IMR-90 (cell line): ENCODE measurements at regions not wholly inside any gene's neighbourhood (a gene's known extent, or its start where the extent isn't known, plus 50 kb on each side); places are given as distances from the start of the nearest gene placed in this dataset.
"Not testable (repeated sequence)": the region's sequence is repeated elsewhere in the genome, so short reads cannot be mapped to it uniquely, and the experiment has no call there.

Experiments
- ATAC-seq: fragments of 200-7000 bp; cut with Tn5 transposase; 2 replicates; pipeline ENCODE4 v1.9.1; 2020; ENCODE audit warnings: low read depth, mild to moderate bottlenecking, moderate library complexity
- BruUV-seq: library from RNA; stranded (reverse); fragments of 400-500 nt; replicated peaks from 2 replicates; lab custom pipeline; 2021; lab: Mats Ljungman, UMichigan
- CTCF ChIA-PET: fragments of 300-600 bp; formaldehyde crosslinking; extraction: SDS; loops from one replicate; lab custom pipeline; 2021; ENCODE audit warnings: antibody characterized with exemption; lab: Yijun Ruan, JAX
- POLR2A ChIA-PET: fragments of 300-600 bp; sonication (Branson Sonifier 250); formaldehyde crosslinking; loops from one replicate; lab custom pipeline; 2022; ENCODE audit warnings: antibody characterized with exemption; ENCODE audit not compliant: unreplicated experiment; lab: Charles Lee
- DNase-seq: peaks from one replicate; pipeline ENCODE4 v3.0.0; 2013
- H2AFZ ChIP-seq: replicated peaks from 2 replicates; pipeline ENCODE3; 2013; ENCODE audit warnings: low read length, mild to moderate bottlenecking; ENCODE audit not compliant: poor library complexity
- H2AK5ac ChIP-seq: 2 replicates; pipeline ENCODE4 v1.6.1; 2013; ENCODE audit warnings: low read depth, low read length, inconsistent platforms
- H2AK9ac ChIP-seq: replicated peaks from 2 replicates; pipeline ENCODE3; 2013; ENCODE audit warnings: mild to moderate bottlenecking, low read depth, low read length, moderate library complexity; ENCODE audit not compliant: poor library complexity
- H2BK120ac ChIP-seq: 2 replicates; pipeline ENCODE4 v1.6.1; 2013; ENCODE audit warnings: low read depth, low read length, inconsistent platforms
- H2BK15ac ChIP-seq: 3 replicates; pipeline ENCODE4 v1.6.1; 2013; ENCODE audit warnings: low read depth, low read length, inconsistent platforms
- H2BK20ac ChIP-seq: 2 replicates; pipeline ENCODE4 v1.6.1; 2013; ENCODE audit warnings: low read depth, mild to moderate bottlenecking, inconsistent platforms, low read length, moderate library complexity
- H2BK5ac ChIP-seq: 2 replicates; pipeline ENCODE4 v1.6.1; 2013; ENCODE audit warnings: mild to moderate bottlenecking, low read depth, low read length, inconsistent platforms; ENCODE audit not compliant: poor library complexity, severe bottlenecking
- H3K14ac ChIP-seq: replicated peaks from 2 replicates; pipeline ENCODE4 v1.6.1; 2013; ENCODE audit warnings: low read depth, low read length, inconsistent platforms
- H3K18ac ChIP-seq: 2 replicates; pipeline ENCODE4 v1.6.1; 2013; ENCODE audit warnings: low read depth, low read length, control low read depth
- H3K23ac ChIP-seq: 2 replicates; pipeline ENCODE4 v1.6.1; 2013; ENCODE audit warnings: low read depth, low read length, inconsistent platforms
- H3K27ac ChIP-seq: 2 replicates; pipeline ENCODE4 v1.5.1; 2013; ENCODE audit warnings: mild to moderate bottlenecking, control low read depth, low read length; ENCODE audit not compliant: insufficient read depth
- H3K27me3 ChIP-seq: 2 replicates; pipeline ENCODE4 v1.6.1; 2013; ENCODE audit warnings: low read length; ENCODE audit not compliant: control insufficient read depth, insufficient read depth
- H3K36me3 ChIP-seq: 2 replicates; pipeline ENCODE4 v1.6.1; 2013; ENCODE audit warnings: low read length, mixed read lengths; ENCODE audit not compliant: control insufficient read depth, insufficient read depth
- H3K4ac ChIP-seq: 2 replicates; pipeline ENCODE4 v1.6.1; 2013; ENCODE audit warnings: low read depth, low read length, inconsistent platforms
- H3K4me1 ChIP-seq: 2 replicates; pipeline ENCODE4 v1.6.1; 2013; ENCODE audit warnings: low read length, mixed read lengths; ENCODE audit not compliant: control insufficient read depth, insufficient read depth
- H3K4me2 ChIP-seq: 2 replicates; pipeline ENCODE4 v1.6.1; 2013; ENCODE audit warnings: low read depth, mild to moderate bottlenecking, control low read depth, low read length, moderate library complexity
- H3K4me3 ChIP-seq: 2 replicates; pipeline ENCODE4 v1.5.1; 2013; ENCODE audit warnings: low read depth, mild to moderate bottlenecking, control low read depth, low read length, moderate library complexity; ENCODE audit not compliant: insufficient read depth
- H3K56ac ChIP-seq: 2 replicates; pipeline ENCODE4 v1.6.1; 2013; ENCODE audit warnings: low read length, inconsistent platforms; ENCODE audit not compliant: insufficient read depth; ENCODE audit errors: extremely low read depth
- H3K79me1 ChIP-seq, 2 experiments: 2 replicates each; pipeline ENCODE4 v1.6.1; 2013; ENCODE audit warnings: low read length in 2 of 2, inconsistent platforms in 1 of 2, low read depth in 1 of 2
- H3K9ac ChIP-seq: 2 replicates; pipeline ENCODE4 v1.6.1; 2013; ENCODE audit warnings: low read depth, low read length, control low read depth
- H3K9me1 ChIP-seq: 2 replicates; pipeline ENCODE4 v1.6.1; 2013; ENCODE audit warnings: low read length, inconsistent platforms; ENCODE audit not compliant: insufficient read depth
- H3K9me3 ChIP-seq: 2 replicates; pipeline ENCODE4 v1.6.1; 2013; ENCODE audit warnings: low read length; ENCODE audit not compliant: control insufficient read depth, insufficient read depth
- H4K20me1 ChIP-seq: 2 replicates; pipeline ENCODE4 v1.6.1; 2013; ENCODE audit warnings: low read length, inconsistent platforms; ENCODE audit not compliant: insufficient read depth
- H4K5ac ChIP-seq: 2 replicates; pipeline ENCODE4 v1.6.1; 2013; ENCODE audit warnings: mild to moderate bottlenecking, low read depth, low read length, control low read depth
- H4K8ac ChIP-seq, 2 experiments: 2 replicates each; pipeline ENCODE4 v1.6.1; 2013; ENCODE audit warnings: low read depth in 2 of 2, low read length in 2 of 2, control low read depth in 1 of 2, inconsistent platforms in 1 of 2
- H4K91ac ChIP-seq: 2 replicates; pipeline ENCODE4 v1.6.1; 2013; ENCODE audit warnings: low read depth, low read length, inconsistent platforms; ENCODE audit not compliant: insufficient read depth
- WGBS, 2 experiments: methylation state at CpG; one replicate each; pipeline versions ENCODE4 v1.1.5 to v1.1.7; 2013; ENCODE audit warnings: missing lambda C conversion rate in 2 of 2; ENCODE audit not compliant: insufficient read length in 1 of 2; ENCODE audit errors: extremely low coverage in 2 of 2; 5-methylcytosine and 5-hydroxymethylcytosine counted together
- dilution Hi-C: fragments of 300-500 bp; cut with HindIII; formaldehyde crosslinking; loops from one replicate; pipeline ENCODE4 v1.14.3; 2018; ENCODE audit warnings: low sequenced_read_pairs; ENCODE audit not compliant: unreplicated experiment
- in situ Hi-C: fragments of 300-500 bp; cut with MboI; formaldehyde crosslinking; loops from 3 replicates; pipeline ENCODE4 v1.14.3; 2019; ENCODE audit warnings: low sequenced_read_pairs, inconsistent platforms, mixed read lengths
- intact Hi-C: fragments of 100-400 bp; cut with micrococcal nuclease; formaldehyde crosslinking; loops from 2 replicates; pipeline ENCODE4 v1.10.0; 2022

DNA sequence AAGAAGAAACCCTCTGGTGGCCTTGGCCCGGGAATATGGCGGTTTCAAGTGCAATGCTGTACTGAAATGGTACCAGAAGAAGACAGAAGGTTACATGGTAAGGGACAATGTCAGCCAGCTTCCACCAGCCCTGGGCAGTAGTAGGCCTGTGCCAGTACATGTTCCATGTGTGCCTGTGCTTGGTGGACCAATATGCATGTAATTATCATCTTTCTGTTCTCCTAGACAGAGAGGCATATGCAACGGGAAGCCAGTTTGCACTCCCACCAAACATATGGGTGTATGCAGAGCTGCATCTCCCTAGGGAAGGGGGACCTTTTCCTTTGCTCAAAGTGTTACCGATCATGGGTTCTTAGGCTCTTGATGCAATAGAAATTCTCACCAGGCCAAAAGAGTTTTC is 80.9 kb upstream of the ADORA2B start:
- H3K4me1 ChIP-seq, H4K8ac ChIP-seq, H3K36me3 ChIP-seq, CTCF ChIA-PET, H3K9me1 ChIP-seq, H3K14ac ChIP-seq, H3K4me2 ChIP-seq, H4K91ac ChIP-seq, BruUV-seq, H3K18ac ChIP-seq, DNase-seq, H3K56ac ChIP-seq, H2BK15ac ChIP-seq, H4K20me1 ChIP-seq, H2AFZ ChIP-seq, H2BK5ac ChIP-seq, in situ Hi-C loops, H2AK9ac ChIP-seq, POLR2A ChIA-PET, H2BK120ac ChIP-seq, intact Hi-C loops, H3K9ac ChIP-seq, H4K5ac ChIP-seq, ATAC-seq, H3K4ac ChIP-seq, dilution Hi-C loops, H3K79me1 ChIP-seq, H2AK5ac ChIP-seq, H3K4me3 ChIP-seq, H3K9me3 ChIP-seq, H2BK20ac ChIP-seq, H3K27me3 ChIP-seq, H3K23ac ChIP-seq, H3K27ac ChIP-seq: not testable (repeated sequence)
- no CpG with 5 or more reads among the region's 4 CpGs for WGBS, 2 experiments

DNA sequence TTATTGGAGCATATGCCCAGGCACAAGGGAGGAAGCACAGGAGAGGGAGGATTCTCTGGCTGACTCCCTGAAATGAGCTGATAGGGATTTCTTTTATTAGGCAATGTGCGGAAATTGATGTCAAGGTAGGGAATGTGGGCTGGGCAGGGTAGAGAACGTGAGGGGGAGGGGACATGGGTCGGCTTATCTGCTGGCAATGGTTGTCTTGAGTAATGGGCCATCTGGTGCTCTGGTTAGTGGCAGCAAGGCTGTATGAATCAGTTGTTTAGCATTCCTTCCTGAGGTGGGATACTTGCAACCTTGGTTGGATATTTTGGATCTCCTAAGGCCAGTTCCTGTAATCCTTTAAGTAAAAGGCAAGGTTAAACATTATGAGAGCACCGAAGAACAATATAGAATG is 80.5 kb upstream of the ADORA2B start:
- H3K27ac ChIP-seq, H3K9me1 ChIP-seq, H3K56ac ChIP-seq, H2BK20ac ChIP-seq, H4K8ac ChIP-seq, H3K9me3 ChIP-seq, H2AK9ac ChIP-seq, H2BK120ac ChIP-seq, BruUV-seq, H3K9ac ChIP-seq, H3K18ac ChIP-seq, H4K20me1 ChIP-seq, H3K79me1 ChIP-seq, H3K36me3 ChIP-seq, H2BK15ac ChIP-seq, H3K14ac ChIP-seq, H3K4me3 ChIP-seq, H2BK5ac ChIP-seq, H4K91ac ChIP-seq, H4K5ac ChIP-seq, intact Hi-C loops, H3K4me2 ChIP-seq, H3K23ac ChIP-seq, H3K27me3 ChIP-seq, dilution Hi-C loops, H2AFZ ChIP-seq, H3K4me1 ChIP-seq, in situ Hi-C loops, POLR2A ChIA-PET, CTCF ChIA-PET, H2AK5ac ChIP-seq, H3K4ac ChIP-seq: not testable (repeated sequence)
- ATAC-seq, result peak; percentile 71
- no CpG with 5 or more reads among the region's 4 CpGs for whole genome bisulfite sequencing, 2 experiments
- peak; percentile 28 for DNase-seq
